Astrocyte (in vitro differentiated cells and primary cell): ENCODE measurements at regions not wholly inside any gene's neighbourhood (a gene's known extent, or its start where the extent isn't known, plus 50 kb on each side); places are given as distances from the start of the nearest gene placed in this dataset.

Experiments
- DNase-seq: peaks from one replicate; pipeline ENCODE4 v3.0.0-alpha.2; 2010; ENCODE audit warnings: low read depth
- FAIRE-seq: peaks from 2 replicates; lab custom pipeline; 2011; peaks lifted over from hg19 to GRCh38; lab: Jason Lieb, UNC
- H2AFZ ChIP-seq: 2 replicates; pipeline ENCODE4 v1.6.0; 2012; ENCODE audit warnings: low read depth, low read length, inconsistent platforms
- H3K27ac ChIP-seq: 2 replicates; pipeline ENCODE4 v1.5.1; 2011; ENCODE audit warnings: low read depth, low read length, inconsistent platforms
- H3K27me3 ChIP-seq: 2 replicates; pipeline ENCODE4 v1.6.0; 2011; ENCODE audit warnings: low read length, inconsistent platforms; ENCODE audit not compliant: insufficient read depth
- H3K36me3 ChIP-seq: 2 replicates; pipeline ENCODE4 v1.5.1; 2011; ENCODE audit warnings: low read length, inconsistent platforms; ENCODE audit not compliant: insufficient read depth
- H3K4me1 ChIP-seq: 2 replicates; pipeline ENCODE4 v1.5.1; 2011; ENCODE audit warnings: low read length, inconsistent platforms; ENCODE audit not compliant: insufficient read depth
- H3K4me2 ChIP-seq: 2 replicates; pipeline ENCODE4 v1.6.0; 2012; ENCODE audit warnings: low read length, inconsistent platforms
- H3K4me3 ChIP-seq: 2 replicates; pipeline ENCODE4 v1.5.1; 2011; ENCODE audit warnings: low read depth, mild to moderate bottlenecking, low read length, inconsistent platforms; ENCODE audit not compliant: insufficient read depth
- H3K79me2 ChIP-seq: 2 replicates; pipeline ENCODE4 v1.6.0; 2012; ENCODE audit warnings: mild to moderate bottlenecking, low read length, inconsistent platforms; ENCODE audit not compliant: insufficient read depth
- H3K9ac ChIP-seq: 2 replicates; pipeline ENCODE4 v1.6.0; 2012; ENCODE audit warnings: mild to moderate bottlenecking, low read length, inconsistent platforms
- H3K9me3 ChIP-seq: 2 replicates; pipeline ENCODE4 v1.5.1; 2012; ENCODE audit warnings: low read depth, mild to moderate bottlenecking, low read length, inconsistent platforms; ENCODE audit not compliant: insufficient read depth
- H4K20me1 ChIP-seq: 2 replicates; pipeline ENCODE4 v1.6.0; 2012; ENCODE audit warnings: low read length, inconsistent platforms; ENCODE audit not compliant: insufficient read depth
- H3K27ac Mint-ChIP-seq: one replicate; pipeline ENCODE4 v1.8.0; 2021; ENCODE audit warnings: mild to moderate bottlenecking, mixed read lengths; ENCODE audit not compliant: unreplicated experiment
- H3K27me3 Mint-ChIP-seq: one replicate; pipeline ENCODE4 v1.8.0; 2021; ENCODE audit warnings: low read depth, mixed read lengths; ENCODE audit not compliant: unreplicated experiment
- H3K36me3 Mint-ChIP-seq: one replicate; pipeline ENCODE4 v1.8.0; 2021; ENCODE audit warnings: low read depth, mixed read lengths; ENCODE audit not compliant: unreplicated experiment
- H3K4me1 Mint-ChIP-seq: one replicate; pipeline ENCODE4 v1.8.0; 2021; ENCODE audit warnings: low read depth, mixed read lengths; ENCODE audit not compliant: unreplicated experiment
- H3K4me3 Mint-ChIP-seq: one replicate; pipeline ENCODE4 v1.8.0; 2021; ENCODE audit warnings: mild to moderate bottlenecking, moderate library complexity, mixed read lengths; ENCODE audit not compliant: unreplicated experiment
- H3K9me3 Mint-ChIP-seq: one replicate; pipeline ENCODE4 v1.8.0; 2021; ENCODE audit warnings: mild to moderate bottlenecking, mixed read lengths; ENCODE audit not compliant: unreplicated experiment
- CTCF ChIP-seq: IDR thresholded peaks from 2 replicates; pipeline ENCODE4 v1.5.1; 2011; ENCODE audit warnings: low read depth, mild to moderate bottlenecking, inconsistent platforms, low read length, moderate library complexity; ENCODE audit not compliant: insufficient read depth
- EZH2 ChIP-seq: IDR thresholded peaks from 2 replicates; pipeline ENCODE4 v1.6.1; 2012; ENCODE audit warnings: mild to moderate bottlenecking, low read length, inconsistent platforms; ENCODE audit not compliant: insufficient read depth

GRCh38 chr11:90646266-90646665 is 423.4 kb upstream of the CHORDC1 start:
- no peak overlapping the region for H3K27ac Mint-ChIP-seq
- no peaks in the 10 kb centered on the region for H3K79me2 ChIP-seq
- no peaks in the 10 kb centered on the region for H4K20me1 ChIP-seq
- H3K27me3 ChIP-seq: no peaks in the 10 kb centered on the region
- H3K4me1 Mint-ChIP-seq: peaks cover 3% of the 10 kb centered on the region
- no peak overlapping the region for H2AFZ ChIP-seq
- no peak overlapping the region for H3K4me3 Mint-ChIP-seq
- H3K9me3 ChIP-seq: no peaks in the 10 kb centered on the region
- H3K27ac ChIP-seq: no peak overlapping the region
- no peaks in the 10 kb centered on the region for H3K9me3 Mint-ChIP-seq
- no peaks in the 10 kb centered on the region for H3K4me1 ChIP-seq
- H3K36me3 Mint-ChIP-seq: no peaks in the 10 kb centered on the region
- no peak overlapping the region for H3K4me3 ChIP-seq
- H3K36me3 ChIP-seq: no peaks in the 10 kb centered on the region
- H3K27me3 Mint-ChIP-seq: no peaks in the 10 kb centered on the region
- H3K9ac ChIP-seq: no peak overlapping the region
- no peak for DNase-seq
- FAIRE-seq: no peak
- H3K4me2 ChIP-seq: no peak overlapping the region
- no peak for TF ChIP-seq EZH2
- no peak for TF ChIP-seq CTCF

- Histone ChIP-seq H3K4me2 (no peak overlapping the region), H3K9me3 (no peaks in the 10 kb centered on the region), H3K36me3 (no peaks in the 10 kb centered on the region), H3K9ac (no peak overlapping the region), H2AFZ (no peak overlapping the region), H3K27me3 (no peaks in the 10 kb centered on the region), H3K79me2 (no peaks in the 10 kb centered on the region), H3K4me3 (no peak overlapping the region), H3K27ac (no peak overlapping the region), H3K4me1 (no peaks in the 10 kb centered on the region), H4K20me1 (no peaks in the 10 kb centered on the region)
- Mint-ChIP-seq H3K27ac (peak overlapping the region; percentile 77), H3K4me3 (no peak overlapping the region), H3K27me3 (no peaks in the 10 kb centered on the region), H3K4me1 (peaks cover 6% of the 10 kb centered on the region), H3K9me3 (peaks cover 5% of the 10 kb centered on the region), H3K36me3 (no peaks in the 10 kb centered on the region)
- FAIRE-seq (no peak), DNase-seq (no peak)
- TF ChIP-seq CTCF (peak; percentile 32), EZH2 (no peak)
These were observed 416.7 kb upstream of the CHORDC1 start for GRCh38 chr11:90639461-90639993.

GRCh38 chr11:90635886-90636285 is 413.0 kb upstream of the CHORDC1 start:
- DNase-seq (no peak), FAIRE-seq (no peak)
- no peaks in the 10 kb centered on the region for H4K20me1 ChIP-seq
- Mint-ChIP-seq H3K4me1 (peaks cover 6% of the 10 kb centered on the region), H3K27me3 (no peaks in the 10 kb centered on the region), H3K36me3 (no peaks in the 10 kb centered on the region), H3K9me3 (peaks cover 5% of the 10 kb centered on the region), H3K27ac (no peak overlapping the region), H3K4me3 (no peak overlapping the region)
- no peaks in the 10 kb centered on the region for H3K79me2 ChIP-seq
- H3K9me3 ChIP-seq: no peaks in the 10 kb centered on the region
- H3K4me3 ChIP-seq: no peak overlapping the region
- H3K27me3 ChIP-seq: no peaks in the 10 kb centered on the region
- H3K36me3 ChIP-seq: no peaks in the 10 kb centered on the region
- TF ChIP-seq EZH2: no peak
- no peak for TF ChIP-seq CTCF
- no peak overlapping the region for H3K9ac ChIP-seq
- H3K4me2 ChIP-seq: no peak overlapping the region
- no peak overlapping the region for H3K27ac ChIP-seq
- H3K4me1 ChIP-seq: no peaks in the 10 kb centered on the region
- no peak overlapping the region for H2AFZ ChIP-seq
